ENCODE measurements at regions not wholly inside any gene's neighbourhood (a gene's known extent, or its start where the extent isn't known, plus 50 kb on each side); places are given as distances from the start of the nearest gene placed in this dataset.

DNA sequence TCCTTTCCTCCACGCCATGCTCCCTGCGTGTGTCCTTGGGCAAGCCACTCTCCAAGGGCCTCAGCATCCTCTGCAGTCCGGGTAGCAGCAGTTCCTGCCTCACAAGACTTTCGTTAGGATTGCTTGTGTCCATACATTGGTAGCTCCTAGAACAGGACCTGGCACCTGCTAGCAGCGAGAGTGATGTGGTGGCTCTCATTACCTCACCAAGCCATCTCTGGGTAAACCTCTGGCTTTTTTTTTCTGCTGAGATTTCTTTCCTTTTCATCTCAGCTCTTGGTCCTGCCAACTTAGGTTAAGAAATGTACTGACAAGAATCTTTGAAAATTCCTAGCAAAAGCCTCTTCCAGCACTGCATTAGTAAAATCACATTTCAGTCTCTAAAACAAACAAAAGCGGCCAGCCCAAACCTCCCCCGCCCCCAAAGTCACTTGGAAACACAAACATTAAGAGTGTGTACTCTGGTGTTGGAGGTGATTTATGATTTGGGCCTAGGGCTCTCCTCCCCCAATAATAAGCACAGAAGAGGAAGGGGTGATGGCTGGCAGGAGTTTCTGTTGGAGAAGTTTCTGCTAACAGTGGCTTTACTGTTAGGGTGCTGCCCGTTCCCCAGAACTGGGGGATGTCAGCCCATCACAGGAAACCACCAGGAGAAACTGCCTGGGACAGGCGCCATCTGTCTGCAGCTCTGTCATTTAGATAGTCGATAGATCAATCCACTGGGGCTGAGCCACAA, 199.2 kb downstream of the CD83 start:
- TF ChIP-seq EP300 (IDR thresholded peaks at IDR 0.05), result no peak
- TF ChIP-seq, protein P1, sequence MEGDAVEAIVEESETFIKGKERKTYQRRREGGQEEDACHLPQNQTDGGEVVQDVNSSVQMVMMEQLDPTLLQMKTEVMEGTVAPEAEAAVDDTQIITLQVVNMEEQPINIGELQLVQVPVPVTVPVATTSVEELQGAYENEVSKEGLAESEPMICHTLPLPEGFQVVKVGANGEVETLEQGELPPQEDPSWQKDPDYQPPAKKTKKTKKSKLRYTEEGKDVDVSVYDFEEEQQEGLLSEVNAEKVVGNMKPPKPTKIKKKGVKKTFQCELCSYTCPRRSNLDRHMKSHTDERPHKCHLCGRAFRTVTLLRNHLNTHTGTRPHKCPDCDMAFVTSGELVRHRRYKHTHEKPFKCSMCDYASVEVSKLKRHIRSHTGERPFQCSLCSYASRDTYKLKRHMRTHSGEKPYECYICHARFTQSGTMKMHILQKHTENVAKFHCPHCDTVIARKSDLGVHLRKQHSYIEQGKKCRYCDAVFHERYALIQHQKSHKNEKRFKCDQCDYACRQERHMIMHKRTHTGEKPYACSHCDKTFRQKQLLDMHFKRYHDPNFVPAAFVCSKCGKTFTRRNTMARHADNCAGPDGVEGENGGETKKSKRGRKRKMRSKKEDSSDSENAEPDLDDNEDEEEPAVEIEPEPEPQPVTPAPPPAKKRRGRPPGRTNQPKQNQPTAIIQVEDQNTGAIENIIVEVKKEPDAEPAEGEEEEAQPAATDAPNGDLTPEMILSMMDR (IDR thresholded peaks at IDR 0.05), result no peak
- no peak for TF ChIP-seq POLR2A (IDR thresholded peaks at IDR 0.05)
- no peak for TF ChIP-seq POLR2AphosphoS5 (IDR thresholded peaks at IDR 0.05)
- ATAC-seq (ENCODE audit: low FRiP score in 2 of 2), result peak in 1 of 2 donors; percentile 23
- no peaks in the 10 kb centered on the region for H3K27me3 ChIP-seq
- H3K4me1 ChIP-seq, result peaks cover 7 to 14% (median 11%) of the 10 kb centered on the region in 4 donors
- no peaks in the 10 kb centered on the region for H3K9me3 ChIP-seq
- no peaks in the 10 kb centered on the region for H3K36me3 ChIP-seq
- peak overlapping the region in 1 of 4 donors; percentile 34 for H3K27ac ChIP-seq
- peak in 1 of 2 donors; percentile 32 for DNase-seq
- 44% methylated on average over 10 of the region's 10 CpGs for WGBS, 2 donors
- H3K4me3 ChIP-seq, result no peak overlapping the region

DNA sequence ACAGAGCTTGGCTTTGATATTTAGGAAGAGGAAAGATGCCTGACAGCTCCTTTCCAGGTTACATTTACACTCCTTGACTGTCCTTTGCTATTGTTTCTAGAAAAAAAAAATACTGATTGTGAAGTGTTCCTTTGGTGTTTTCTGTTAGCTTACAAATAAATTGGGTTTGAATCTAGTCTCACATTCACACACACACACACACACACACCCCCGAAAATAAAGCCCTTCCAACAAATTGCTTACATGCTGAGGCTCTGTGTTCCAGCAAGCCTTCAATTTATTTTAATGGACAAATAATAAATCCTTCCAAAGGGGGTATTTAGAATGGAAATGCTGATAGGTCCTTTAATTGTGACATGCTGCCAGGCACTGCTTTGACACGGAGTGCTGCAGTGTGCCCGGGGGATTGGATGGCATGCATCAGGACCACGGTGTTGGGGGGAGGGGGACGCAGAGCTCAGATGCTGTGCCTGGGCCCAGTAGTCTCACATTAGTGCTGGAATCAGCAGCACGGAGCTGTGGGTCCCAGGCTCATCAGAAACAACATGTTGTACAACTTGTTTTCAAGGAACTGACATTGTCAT, 199.9 kb downstream of the CD83 start:
- H3K9me3 ChIP-seq, result no peaks in the 10 kb centered on the region
- H3K4me3 ChIP-seq, result no peak overlapping the region
- 70 to 71% methylated on average over 6 of the region's 6 CpGs for WGBS, 2 donors
- H3K27me3 ChIP-seq, result no peaks in the 10 kb centered on the region
- no peak for ATAC-seq (ENCODE audit: low FRiP score in 2 of 2)
- no peak overlapping the region for H3K27ac ChIP-seq
- DNase-seq, result no peak
- no peaks in the 10 kb centered on the region for H3K36me3 ChIP-seq
- TF ChIP-seq POLR2AphosphoS5 (IDR thresholded peaks at IDR 0.05) (no peak), POLR2A (IDR thresholded peaks at IDR 0.05) (no peak), EP300 (IDR thresholded peaks at IDR 0.05) (no peak)
- TF ChIP-seq, protein P1 (IDR thresholded peaks at IDR 0.05), result no peak
- H3K4me1 ChIP-seq, result peaks cover 7 to 14% (median 11%) of the 10 kb centered on the region in 4 donors

DNA sequence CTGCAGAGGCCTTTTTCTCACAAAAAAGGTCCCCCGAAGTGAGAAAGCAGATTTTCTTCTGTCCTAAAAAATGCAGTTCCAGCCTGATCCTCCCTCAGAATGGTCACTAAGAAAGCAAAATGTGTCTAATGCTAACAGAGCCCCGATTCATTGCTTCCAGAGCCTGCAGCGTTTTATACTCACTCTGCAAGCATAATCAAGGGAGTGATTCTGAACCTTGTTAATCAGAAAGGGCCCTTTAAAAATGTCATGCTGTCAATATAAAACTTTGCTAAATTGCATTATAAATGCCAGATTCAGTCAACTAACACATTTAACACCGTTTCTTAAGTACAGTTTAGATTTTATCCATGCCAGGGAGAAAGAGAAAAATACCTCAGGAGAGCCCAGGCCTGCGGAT, 202.8 kb downstream of the CD83 start:
- 88 to 92% methylated on average over 5 of the region's 5 CpGs for WGBS, 2 donors
- H3K36me3 ChIP-seq, result no peaks in the 10 kb centered on the region
- ATAC-seq (ENCODE audit: low FRiP score in 2 of 2), result no peak
- no peaks in the 10 kb centered on the region for H3K27me3 ChIP-seq
- H3K27ac ChIP-seq, result no peak overlapping the region
- H3K9me3 ChIP-seq, result no peaks in the 10 kb centered on the region
- H3K4me3 ChIP-seq, result no peak overlapping the region
- no peak for DNase-seq
- TF ChIP-seq POLR2A (IDR thresholded peaks at IDR 0.05) (no peak), EP300 (IDR thresholded peaks at IDR 0.05) (no peak), POLR2AphosphoS5 (IDR thresholded peaks at IDR 0.05) (no peak)
- TF ChIP-seq, protein P1 (IDR thresholded peaks at IDR 0.05), result no peak
- peaks cover 7 to 14% (median 11%) of the 10 kb centered on the region in 4 donors for H3K4me1 ChIP-seq

DNA sequence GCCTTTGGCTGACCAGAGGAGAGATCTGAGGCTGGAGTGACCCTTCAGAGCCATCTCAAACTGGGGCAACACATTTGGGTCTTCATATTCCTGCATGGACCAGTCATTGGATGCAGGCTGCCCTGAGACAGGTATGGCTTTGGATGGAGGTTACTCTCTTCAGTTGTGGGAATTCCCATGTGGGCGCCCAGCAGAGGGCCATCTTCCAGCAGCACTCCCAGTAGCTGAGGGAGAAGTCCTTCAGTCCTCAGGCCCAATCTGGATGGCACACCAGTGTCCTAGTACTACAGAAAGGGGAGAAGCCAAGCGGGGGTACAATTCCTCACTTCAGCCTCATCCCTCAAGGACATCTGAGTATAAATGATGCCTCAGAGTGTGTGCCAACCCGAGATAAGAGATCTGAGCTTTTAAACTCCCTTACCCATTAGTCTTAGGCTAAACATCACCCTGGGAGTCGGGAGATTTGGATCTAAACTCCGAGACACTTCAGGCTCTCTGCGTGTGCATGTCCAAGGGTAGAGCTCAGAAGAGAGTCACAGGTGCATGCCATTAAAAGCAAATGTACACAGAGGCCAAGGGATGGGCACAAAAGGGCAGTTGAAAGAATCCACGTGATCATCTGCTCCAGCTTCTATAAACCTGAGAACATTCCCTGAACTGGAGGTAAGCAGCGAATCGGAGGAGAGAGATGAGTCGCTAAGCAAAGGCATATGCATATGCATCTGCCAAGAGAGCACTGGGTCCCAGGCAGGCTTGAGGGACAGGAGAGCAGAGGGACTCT, 204.6 kb downstream of the CD83 start:
- WGBS, 2 donors, result 88% methylated on average over 10 of the region's 10 CpGs
- ATAC-seq (ENCODE audit: low FRiP score in 2 of 2) (no peak), DNase-seq (no peak)
- TF ChIP-seq, protein P1 (IDR thresholded peaks at IDR 0.05), result no peak
- no peak for TF ChIP-seq POLR2A (IDR thresholded peaks at IDR 0.05)
- TF ChIP-seq POLR2AphosphoS5 (IDR thresholded peaks at IDR 0.05), result no peak
- no peak for TF ChIP-seq EP300 (IDR thresholded peaks at IDR 0.05)
- H3K9me3 ChIP-seq, result no peaks in the 10 kb centered on the region
- no peaks in the 10 kb centered on the region for H3K27me3 ChIP-seq
- no peak overlapping the region for H3K27ac ChIP-seq
- no peaks in the 10 kb centered on the region for H3K36me3 ChIP-seq
- no peak overlapping the region for H3K4me3 ChIP-seq
- H3K4me1 ChIP-seq, result peaks cover 0 to 3% (median under 1%) of the 10 kb centered on the region in 4 donors

Measured in upper lobe of left lung (tissue), 6 donors.